Mammary epithelial cell (primary cell): ENCODE measurements at regions not wholly inside any gene's neighbourhood (a gene's known extent, or its start where the extent isn't known, plus 50 kb on each side); places are given as distances from the start of the nearest gene placed in this dataset.

ENCODE experiments used
- EZH2 ChIP-seq: IDR thresholded peaks from 2 replicates; pipeline ENCODE4 v1.6.1; 2012; ENCODE audit warnings: low read length, inconsistent platforms, borderline replicate concordance
- TF ChIP-seq, protein P1 (sequence below), 2 donors: IDR thresholded peaks in 1 of 2; conservative IDR thresholded peaks in 1 of 2; 2 replicates each; pipeline ENCODE4 v1.5.1; 2011 to 2012; ENCODE audit warnings: inconsistent platforms in 2 of 2, low read length in 2 of 2, mild to moderate bottlenecking in 2 of 2, control low read depth in 1 of 2, low read depth in 1 of 2; ENCODE audit not compliant: insufficient read depth in 1 of 2; ENCODE audit errors: extremely low read depth in 1 of 2

DNA sequence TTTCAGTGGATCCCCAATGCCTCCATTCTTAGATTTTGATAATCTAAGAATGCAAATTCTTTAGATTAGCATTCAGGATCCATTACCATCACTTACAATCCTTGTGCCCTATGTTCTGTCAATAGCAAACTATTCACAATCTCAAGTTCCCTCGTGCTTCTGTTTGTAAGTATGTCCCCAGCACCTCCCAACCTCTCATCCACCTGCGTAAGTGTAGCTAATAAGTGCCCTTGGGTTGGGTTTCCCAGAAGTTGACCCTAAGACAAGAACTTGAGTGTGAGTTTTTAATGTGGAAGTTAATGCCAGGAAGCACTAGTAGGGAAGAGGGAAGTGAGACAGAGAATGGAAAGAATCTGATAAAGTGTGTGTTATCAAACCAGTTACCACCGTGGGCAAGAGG is 72.6 kb upstream of the PAK5 start:
- TF ChIP-seq, protein P1, sequence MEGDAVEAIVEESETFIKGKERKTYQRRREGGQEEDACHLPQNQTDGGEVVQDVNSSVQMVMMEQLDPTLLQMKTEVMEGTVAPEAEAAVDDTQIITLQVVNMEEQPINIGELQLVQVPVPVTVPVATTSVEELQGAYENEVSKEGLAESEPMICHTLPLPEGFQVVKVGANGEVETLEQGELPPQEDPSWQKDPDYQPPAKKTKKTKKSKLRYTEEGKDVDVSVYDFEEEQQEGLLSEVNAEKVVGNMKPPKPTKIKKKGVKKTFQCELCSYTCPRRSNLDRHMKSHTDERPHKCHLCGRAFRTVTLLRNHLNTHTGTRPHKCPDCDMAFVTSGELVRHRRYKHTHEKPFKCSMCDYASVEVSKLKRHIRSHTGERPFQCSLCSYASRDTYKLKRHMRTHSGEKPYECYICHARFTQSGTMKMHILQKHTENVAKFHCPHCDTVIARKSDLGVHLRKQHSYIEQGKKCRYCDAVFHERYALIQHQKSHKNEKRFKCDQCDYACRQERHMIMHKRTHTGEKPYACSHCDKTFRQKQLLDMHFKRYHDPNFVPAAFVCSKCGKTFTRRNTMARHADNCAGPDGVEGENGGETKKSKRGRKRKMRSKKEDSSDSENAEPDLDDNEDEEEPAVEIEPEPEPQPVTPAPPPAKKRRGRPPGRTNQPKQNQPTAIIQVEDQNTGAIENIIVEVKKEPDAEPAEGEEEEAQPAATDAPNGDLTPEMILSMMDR (conservative IDR thresholded peaks at IDR 0.05 in 1 of 2, IDR thresholded peaks at IDR 0.05 in 1 of 2; ENCODE audit: extremely low read depth in 1 of 2, insufficient read depth in 1 of 2, low read depth in 1 of 2, low read length in 2 of 2): no peak
- TF ChIP-seq EZH2: no peak
